KOPT-K1 (cell line): ENCODE measurements at regions not wholly inside any gene's neighbourhood (a gene's known extent, or its start where the extent isn't known, plus 50 kb on each side); places are given as distances from the start of the nearest gene placed in this dataset.

ENCODE experiments used
- H3K27ac ChIP-seq: fragments of 200-600 bp; sonication (generic); 2 replicates; pipeline ENCODE4 v1.5.1; 2016; ENCODE audit warnings: antibody characterized with exemption, mild to moderate bottlenecking, low read depth, low read length; ENCODE audit not compliant: poor library complexity, severe bottlenecking
- H3K36me3 ChIP-seq: fragments of 200-600 bp; sonication (generic); 2 replicates; pipeline ENCODE4 v1.5.1; 2017; ENCODE audit warnings: antibody characterized with exemption, mild to moderate bottlenecking, low read length, moderate library complexity; ENCODE audit not compliant: insufficient read depth
- H3K9me3 ChIP-seq: fragments of 200-600 bp; sonication (generic); 2 replicates; pipeline ENCODE4 v1.5.1; 2017; ENCODE audit warnings: antibody characterized with exemption, low read length, mild to moderate bottlenecking; ENCODE audit not compliant: insufficient read depth, poor library complexity, severe bottlenecking

- Histone ChIP-seq H3K36me3 (no peaks in the 10 kb centered on the region), H3K27ac (no peak overlapping the region)
Observed at GRCh38 chr17:77566566-77567138, 391.9 kb upstream of the TNRC6C start.

GRCh38 chr17:77568540-77568939 is 390.0 kb upstream of the TNRC6C start:
- no peak overlapping the region for H3K27ac ChIP-seq
- H3K9me3 ChIP-seq: no peaks in the 10 kb centered on the region
- H3K36me3 ChIP-seq: no peaks in the 10 kb centered on the region

More at GRCh38 chr17:77566566-77567138, 391.9 kb upstream of the TNRC6C start:
- H3K9me3 ChIP-seq: no peaks in the 10 kb centered on the region

- Histone ChIP-seq H3K36me3 (no peaks in the 10 kb centered on the region), H3K27ac (no peak overlapping the region), H3K9me3 (no peaks in the 10 kb centered on the region)
Observed at GRCh38 chr17:77569846-77570564, 388.5 kb upstream of the TNRC6C start.

GRCh38 chr17:77570565-77570898 is 388.0 kb upstream of the TNRC6C start:
- no peaks in the 10 kb centered on the region for H3K9me3 ChIP-seq
- no peak overlapping the region for H3K27ac ChIP-seq
- no peaks in the 10 kb centered on the region for H3K36me3 ChIP-seq

GRCh38 chr17:77571155-77571981 is 387.1 kb upstream of the TNRC6C start:
- Histone ChIP-seq H3K27ac (no peak overlapping the region), H3K36me3 (no peaks in the 10 kb centered on the region)

GRCh38 chr17:77572065-77572601 is 386.4 kb upstream of the TNRC6C start:
- Histone ChIP-seq H3K9me3 (no peaks in the 10 kb centered on the region), H3K36me3 (no peaks in the 10 kb centered on the region), H3K27ac (no peak overlapping the region)

More at GRCh38 chr17:77571155-77571981, 387.1 kb upstream of the TNRC6C start:
- H3K9me3 ChIP-seq: no peaks in the 10 kb centered on the region

- H3K27ac ChIP-seq: no peak overlapping the region
- H3K9me3 ChIP-seq: no peaks in the 10 kb centered on the region
- no peaks in the 10 kb centered on the region for H3K36me3 ChIP-seq
Observed at GRCh38 chr17:77572851-77573250, 385.7 kb upstream of the TNRC6C start.

GRCh38 chr17:77577491-77577890 is 381.0 kb upstream of the TNRC6C start:
- Histone ChIP-seq H3K9me3 (no peaks in the 10 kb centered on the region), H3K27ac (no peak overlapping the region), H3K36me3 (no peaks in the 10 kb centered on the region)

GRCh38 chr17:77579131-77579530 is 379.4 kb upstream of the TNRC6C start:
- Histone ChIP-seq H3K9me3 (no peaks in the 10 kb centered on the region), H3K27ac (no peak overlapping the region), H3K36me3 (no peaks in the 10 kb centered on the region)

- Histone ChIP-seq H3K9me3 (no peaks in the 10 kb centered on the region), H3K36me3 (no peaks in the 10 kb centered on the region), H3K27ac (no peak overlapping the region)
Observed at GRCh38 chr17:77579682-77580081, 378.8 kb upstream of the TNRC6C start.

GRCh38 chr17:77580531-77581270 is 377.8 kb upstream of the TNRC6C start:
- no peak overlapping the region for H3K27ac ChIP-seq
- H3K36me3 ChIP-seq: no peaks in the 10 kb centered on the region
- no peaks in the 10 kb centered on the region for H3K9me3 ChIP-seq

GRCh38 chr17:77581480-77581879 is 377.0 kb upstream of the TNRC6C start:
- Histone ChIP-seq H3K27ac (no peak overlapping the region), H3K9me3 (no peaks in the 10 kb centered on the region)

GRCh38 chr17:77585142-77585860 is 373.2 kb upstream of the TNRC6C start:
- Histone ChIP-seq H3K9me3 (peaks cover 11% of the 10 kb centered on the region), H3K27ac (no peak overlapping the region), H3K36me3 (no peaks in the 10 kb centered on the region)

More at GRCh38 chr17:77581480-77581879, 377.0 kb upstream of the TNRC6C start:
- H3K36me3 ChIP-seq: no peaks in the 10 kb centered on the region
